Tibial artery (tissue), 4 donors: ENCODE measurements at regions not wholly inside any gene's neighbourhood (a gene's known extent, or its start where the extent isn't known, plus 50 kb on each side); places are given as distances from the start of the nearest gene placed in this dataset.

Experiments
- DNase-seq, 2 donors: peaks; one replicate each; pipeline ENCODE4 v3.0.0-alpha.2; 2019
- H3K27ac ChIP-seq, 2 donors: fragments of 200-600 bp; sonication (generic) in 1 of 2; 1 replicate in 1 of 2; 2 replicates in 1 of 2; pipeline ENCODE4 v1.5.1; 2018 to 2019; ENCODE audit warnings: mild to moderate bottlenecking in 1 of 2
- H3K27me3 ChIP-seq, 2 donors: fragments of 200-600 bp; sonication (generic) in 1 of 2; one replicate each; pipeline versions ENCODE4 v1.5.1 to v1.6.0; 2016 to 2019
- H3K36me3 ChIP-seq, 3 donors: fragments of 200-600 bp; sonication (generic) in 2 of 3; one replicate each; pipeline ENCODE4 v1.5.1; 2016 to 2019; ENCODE audit warnings: mild to moderate bottlenecking in 2 of 3
- H3K4me1 ChIP-seq, 4 donors: fragments of 200-600 bp; sonication (generic) in 2 of 4; 1 replicate in 3 of 4; 2 replicates in 1 of 4; pipeline ENCODE4 v1.5.1; 2016 to 2019
- H3K4me3 ChIP-seq, 2 donors: fragments of 200-600 bp; sonication (generic) in 1 of 2; 1 replicate in 1 of 2; 2 replicates in 1 of 2; pipeline ENCODE4 v1.5.1; 2018 to 2019; ENCODE audit warnings: mild to moderate bottlenecking in 2 of 2
- H3K9me3 ChIP-seq, 3 donors: fragments of 200-600 bp; sonication (generic) in 1 of 3; one replicate each; pipeline ENCODE4 v1.5.1; 2016 to 2019
- CTCF ChIP-seq, 2 experiments: fragments of 200-600 bp in 1 of 2; fragments of 450-650 bp in 1 of 2; IDR thresholded peaks; one replicate each; pipeline ENCODE4 v1.5.1; 2017 to 2019; ENCODE audit warnings: antibody characterized with exemption in 2 of 2, mild to moderate bottlenecking in 1 of 2, moderate library complexity in 1 of 2
- intact Hi-C: fragments of 100-400 bp; cut with DNase I; formaldehyde crosslinking; loops from one replicate; pipeline ENCODE4 v1.15.0; 2023; ENCODE audit warnings: low total_unique reads

GRCh38 chr3:124084022-124084881 is 92.3 kb upstream of the ROPN1 start:
- intact Hi-C loops = loop anchor here (5.0 kb wide), 2 partner anchors 67 to 198 kb away; no protein-coding TSS in a partner anchor
- Histone ChIP-seq H3K4me1 (peaks cover 0 to 61% (median 20%) of the 10 kb centered on the region in 4 donors), H3K9me3 (no peaks in the 10 kb centered on the region), H3K27ac (peak overlapping the region; percentile 64 to 72), H3K4me3 (no peak overlapping the region), H3K27me3 (no peaks in the 10 kb centered on the region), H3K36me3 (no peaks in the 10 kb centered on the region)
- no peak for TF ChIP-seq CTCF (IDR thresholded peaks at IDR 0.05)
- DNase-seq = no peak

GRCh38 chr3:124088801-124089200 is 96.9 kb upstream of the ROPN1 start:
- no peak overlapping the region for H3K27ac ChIP-seq
- no peak for TF ChIP-seq CTCF (IDR thresholded peaks at IDR 0.05)
- H3K4me3 ChIP-seq = no peak overlapping the region
- no peaks in the 10 kb centered on the region for H3K36me3 ChIP-seq
- no peaks in the 10 kb centered on the region for H3K9me3 ChIP-seq
- no peak for DNase-seq
- peaks cover 0 to 69% (median 34%) of the 10 kb centered on the region in 4 donors for H3K4me1 ChIP-seq
- no peaks in the 10 kb centered on the region for H3K27me3 ChIP-seq
- intact Hi-C loops = no loop called here

GRCh38 chr3:124089214-124089613 is 97.3 kb upstream of the ROPN1 start:
- intact Hi-C loops = no loop called here
- Histone ChIP-seq H3K27me3 (no peaks in the 10 kb centered on the region), H3K4me3 (no peak overlapping the region), H3K27ac (no peak overlapping the region), H3K9me3 (no peaks in the 10 kb centered on the region), H3K4me1 (peaks cover 0 to 65% (median 30%) of the 10 kb centered on the region in 4 donors), H3K36me3 (no peaks in the 10 kb centered on the region)
- TF ChIP-seq CTCF (IDR thresholded peaks at IDR 0.05) = no peak
- no peak for DNase-seq

DNA sequence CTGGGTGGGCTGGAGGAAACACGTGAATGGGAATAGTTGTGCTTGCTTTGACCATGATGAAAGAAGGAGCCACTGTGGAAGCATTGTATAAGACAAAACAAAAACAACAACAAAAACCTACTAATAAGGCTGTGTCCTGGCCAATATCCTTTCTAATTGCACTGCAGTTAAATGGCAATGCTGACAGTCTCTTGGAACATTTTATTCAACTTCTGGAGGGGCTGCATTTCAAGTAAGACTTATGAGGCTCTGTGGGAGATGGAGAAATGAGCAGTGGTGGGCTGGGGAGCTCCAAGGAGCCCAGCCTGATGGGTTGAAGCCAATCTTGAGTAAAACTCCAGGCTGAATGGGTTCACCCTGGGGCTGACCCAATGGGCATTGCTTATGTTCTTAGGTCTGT is 99.8 kb upstream of the ROPN1 start:
- no peak for TF ChIP-seq CTCF (IDR thresholded peaks at IDR 0.05)
- peaks cover 0 to 4% (median 0%) of the 10 kb centered on the region in 3 donors for H3K36me3 ChIP-seq
- no peak overlapping the region for H3K27ac ChIP-seq
- peaks cover 0 to 49% (median 19%) of the 10 kb centered on the region in 4 donors for H3K4me1 ChIP-seq
- no peak for DNase-seq
- no peak overlapping the region for H3K4me3 ChIP-seq
- no peaks in the 10 kb centered on the region for H3K9me3 ChIP-seq
- intact Hi-C loops = no loop called here
- no peaks in the 10 kb centered on the region for H3K27me3 ChIP-seq

- no peak overlapping the region for H3K4me3 ChIP-seq
- no peaks in the 10 kb centered on the region for H3K9me3 ChIP-seq
- H3K27ac ChIP-seq = peak overlapping the region in 1 of 2 donors; percentile 5
- DNase-seq = no peak
- no peak for TF ChIP-seq CTCF (IDR thresholded peaks at IDR 0.05)
- intact Hi-C loops = no loop called here
- H3K27me3 ChIP-seq = no peaks in the 10 kb centered on the region
- peaks cover 0 to 49% (median 19%) of the 10 kb centered on the region in 4 donors for H3K4me1 ChIP-seq
- peaks cover 0 to 4% (median 0%) of the 10 kb centered on the region in 3 donors for H3K36me3 ChIP-seq
Observed at GRCh38 chr3:124092811-124093210, 100.9 kb upstream of the ROPN1 start.
